K562 (cell line): ENCODE measurements at regions not wholly inside any gene's neighbourhood (a gene's known extent, or its start where the extent isn't known, plus 50 kb on each side); places are given as distances from the start of the nearest gene placed in this dataset.

Experiments
- EP300 ChIP-seq: IDR thresholded peaks from 2 replicates; pipeline ENCODE4 v1.6.1; 2012; ENCODE audit warnings: low read length, improper control_type of control experiment
- TRIM24 ChIP-seq, 2 experiments: fragments of 450-650 bp; IDR thresholded peaks; 2 replicates each; pipeline ENCODE4 v1.6.1; 2016
- WHSC1 ChIP-seq: IDR thresholded peaks from one replicate; pipeline ENCODE4 v1.6.1; 2012; ENCODE audit warnings: low read length, control low read depth, inconsistent platforms
- TF ChIP-seq, protein P1 (sequence below), 2 experiments: fragments of 450-650 bp in 1 of 2; IDR thresholded peaks; 2 replicates each; pipeline ENCODE4 v1.6.1; 2011 to 2017; ENCODE audit warnings: low read depth in 2 of 2, antibody characterized with exemption in 1 of 2, borderline replicate concordance in 1 of 2, low read length in 1 of 2, mild to moderate bottlenecking in 1 of 2, mixed read lengths in 1 of 2; ENCODE audit not compliant: control insufficient read depth in 1 of 2
- TF ChIP-seq, protein P2 (sequence below): fragments of 250-450 bp; sonication (Bioruptor Pico); IDR thresholded peaks from 2 replicates; pipeline ENCODE4 v1.4.0; 2020; ENCODE audit warnings: mild to moderate bottlenecking

GRCh38 chr1:168477792-168478191 is 66.0 kb downstream of the XCL2 start:
- TF ChIP-seq EP300 (no peak), TRIM24 (IDR thresholded peaks at IDR 0.05) (no peak), WHSC1 (no peak)
- TF ChIP-seq, protein P1, sequence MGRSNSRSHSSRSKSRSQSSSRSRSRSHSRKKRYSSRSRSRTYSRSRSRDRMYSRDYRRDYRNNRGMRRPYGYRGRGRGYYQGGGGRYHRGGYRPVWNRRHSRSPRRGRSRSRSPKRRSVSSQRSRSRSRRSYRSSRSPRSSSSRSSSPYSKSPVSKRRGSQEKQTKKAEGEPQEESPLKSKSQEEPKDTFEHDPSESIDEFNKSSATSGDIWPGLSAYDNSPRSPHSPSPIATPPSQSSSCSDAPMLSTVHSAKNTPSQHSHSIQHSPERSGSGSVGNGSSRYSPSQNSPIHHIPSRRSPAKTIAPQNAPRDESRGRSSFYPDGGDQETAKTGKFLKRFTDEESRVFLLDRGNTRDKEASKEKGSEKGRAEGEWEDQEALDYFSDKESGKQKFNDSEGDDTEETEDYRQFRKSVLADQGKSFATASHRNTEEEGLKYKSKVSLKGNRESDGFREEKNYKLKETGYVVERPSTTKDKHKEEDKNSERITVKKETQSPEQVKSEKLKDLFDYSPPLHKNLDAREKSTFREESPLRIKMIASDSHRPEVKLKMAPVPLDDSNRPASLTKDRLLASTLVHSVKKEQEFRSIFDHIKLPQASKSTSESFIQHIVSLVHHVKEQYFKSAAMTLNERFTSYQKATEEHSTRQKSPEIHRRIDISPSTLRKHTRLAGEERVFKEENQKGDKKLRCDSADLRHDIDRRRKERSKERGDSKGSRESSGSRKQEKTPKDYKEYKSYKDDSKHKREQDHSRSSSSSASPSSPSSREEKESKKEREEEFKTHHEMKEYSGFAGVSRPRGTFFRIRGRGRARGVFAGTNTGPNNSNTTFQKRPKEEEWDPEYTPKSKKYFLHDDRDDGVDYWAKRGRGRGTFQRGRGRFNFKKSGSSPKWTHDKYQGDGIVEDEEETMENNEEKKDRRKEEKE (IDR thresholded peaks at IDR 0.05; ENCODE audit: borderline replicate concordance in 1 of 2, control insufficient read depth in 1 of 2, low read depth in 2 of 2, low read length in 1 of 2) = no peak
- TF ChIP-seq, protein P2, sequence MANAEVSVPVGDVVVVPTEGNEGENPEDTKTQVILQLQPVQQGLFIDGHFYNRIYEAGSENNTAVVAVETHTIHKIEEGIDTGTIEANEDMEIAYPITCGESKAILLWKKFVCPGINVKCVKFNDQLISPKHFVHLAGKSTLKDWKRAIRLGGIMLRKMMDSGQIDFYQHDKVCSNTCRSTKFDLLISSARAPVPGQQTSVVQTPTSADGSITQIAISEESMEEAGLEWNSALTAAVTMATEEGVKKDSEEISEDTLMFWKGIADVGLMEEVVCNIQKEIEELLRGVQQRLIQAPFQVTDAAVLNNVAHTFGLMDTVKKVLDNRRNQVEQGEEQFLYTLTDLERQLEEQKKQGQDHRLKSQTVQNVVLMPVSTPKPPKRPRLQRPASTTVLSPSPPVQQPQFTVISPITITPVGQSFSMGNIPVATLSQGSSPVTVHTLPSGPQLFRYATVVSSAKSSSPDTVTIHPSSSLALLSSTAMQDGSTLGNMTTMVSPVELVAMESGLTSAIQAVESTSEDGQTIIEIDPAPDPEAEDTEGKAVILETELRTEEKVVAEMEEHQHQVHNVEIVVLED (CRISPR knock-in tag) = no peak
